HL-60 (cell line): ENCODE measurements at regions not wholly inside any gene's neighbourhood (a gene's known extent, or its start where the extent isn't known, plus 50 kb on each side); places are given as distances from the start of the nearest gene placed in this dataset.

Source experiments
- CTCF ChIP-seq: IDR thresholded peaks from one replicate; pipeline ENCODE4 v1.5.1; 2011; ENCODE audit warnings: low read length, control low read depth, inconsistent platforms; ENCODE audit not compliant: insufficient read depth
- GABPA ChIP-seq: IDR thresholded peaks from 2 replicates; pipeline ENCODE4 v1.6.1; 2012; ENCODE audit warnings: low read depth
- POLR2AphosphoS5 ChIP-seq: IDR thresholded peaks from 2 replicates; pipeline ENCODE4 v1.6.1; 2012; ENCODE audit warnings: low read depth
- TF ChIP-seq, protein P1 (sequence below): IDR thresholded peaks from 2 replicates; pipeline ENCODE4 v1.6.1; 2012; ENCODE audit warnings: low read depth; ENCODE audit not compliant: insufficient replicate concordance

DNA sequence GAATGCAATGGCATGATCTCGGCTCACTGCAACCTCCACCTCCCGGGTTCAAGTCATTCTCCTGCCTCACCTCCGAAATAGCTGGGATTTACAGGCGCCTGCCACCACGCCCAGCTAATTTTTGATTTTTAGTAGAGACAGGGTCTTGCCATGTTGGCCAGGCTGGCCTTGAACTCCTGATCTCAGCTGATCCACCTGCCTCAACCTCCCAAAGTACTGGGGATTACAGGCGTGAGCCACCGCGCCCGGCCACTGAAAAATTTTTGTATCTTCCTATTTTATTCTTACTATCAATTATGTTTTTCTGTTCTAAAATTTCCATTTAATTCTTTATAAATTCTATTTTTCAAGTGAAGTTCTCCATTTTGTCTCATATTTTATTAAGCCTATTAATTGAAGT lies 730.4 kb downstream of the EDEM1 start:
- TF ChIP-seq CTCF (no peak), POLR2AphosphoS5 (no peak), GABPA (no peak)
- TF ChIP-seq, protein P1, sequence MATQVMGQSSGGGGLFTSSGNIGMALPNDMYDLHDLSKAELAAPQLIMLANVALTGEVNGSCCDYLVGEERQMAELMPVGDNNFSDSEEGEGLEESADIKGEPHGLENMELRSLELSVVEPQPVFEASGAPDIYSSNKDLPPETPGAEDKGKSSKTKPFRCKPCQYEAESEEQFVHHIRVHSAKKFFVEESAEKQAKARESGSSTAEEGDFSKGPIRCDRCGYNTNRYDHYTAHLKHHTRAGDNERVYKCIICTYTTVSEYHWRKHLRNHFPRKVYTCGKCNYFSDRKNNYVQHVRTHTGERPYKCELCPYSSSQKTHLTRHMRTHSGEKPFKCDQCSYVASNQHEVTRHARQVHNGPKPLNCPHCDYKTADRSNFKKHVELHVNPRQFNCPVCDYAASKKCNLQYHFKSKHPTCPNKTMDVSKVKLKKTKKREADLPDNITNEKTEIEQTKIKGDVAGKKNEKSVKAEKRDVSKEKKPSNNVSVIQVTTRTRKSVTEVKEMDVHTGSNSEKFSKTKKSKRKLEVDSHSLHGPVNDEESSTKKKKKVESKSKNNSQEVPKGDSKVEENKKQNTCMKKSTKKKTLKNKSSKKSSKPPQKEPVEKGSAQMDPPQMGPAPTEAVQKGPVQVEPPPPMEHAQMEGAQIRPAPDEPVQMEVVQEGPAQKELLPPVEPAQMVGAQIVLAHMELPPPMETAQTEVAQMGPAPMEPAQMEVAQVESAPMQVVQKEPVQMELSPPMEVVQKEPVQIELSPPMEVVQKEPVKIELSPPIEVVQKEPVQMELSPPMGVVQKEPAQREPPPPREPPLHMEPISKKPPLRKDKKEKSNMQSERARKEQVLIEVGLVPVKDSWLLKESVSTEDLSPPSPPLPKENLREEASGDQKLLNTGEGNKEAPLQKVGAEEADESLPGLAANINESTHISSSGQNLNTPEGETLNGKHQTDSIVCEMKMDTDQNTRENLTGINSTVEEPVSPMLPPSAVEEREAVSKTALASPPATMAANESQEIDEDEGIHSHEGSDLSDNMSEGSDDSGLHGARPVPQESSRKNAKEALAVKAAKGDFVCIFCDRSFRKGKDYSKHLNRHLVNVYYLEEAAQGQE, result no peak
